Naive thymus-derived CD4-positive, alpha-beta T cell (primary cell): ENCODE measurements at regions not wholly inside any gene's neighbourhood (a gene's known extent, or its start where the extent isn't known, plus 50 kb on each side); places are given as distances from the start of the nearest gene placed in this dataset.
A peak's percentile ranks its signal among the peaks of the same experiment; 100 is the strongest.

Source experiments
- ATAC-seq: fragments of 150-1000 bp; cut with Tn5 transposase; 2 replicates; pipeline ENCODE4 v1.10.0; 2021; ENCODE audit warnings: mild to moderate bottlenecking, moderate library complexity
- CTCF ChIA-PET: fragments of 350-600 bp; sonication (Branson Sonifier 250); formaldehyde crosslinking; loops from one replicate; lab custom pipeline; 2021; ENCODE audit warnings: antibody characterized with exemption; lab: Charles Lee
- POLR2A ChIA-PET: fragments of 350-600 bp; sonication (Branson Sonifier 250); formaldehyde crosslinking; loops from one replicate; lab custom pipeline; 2021; ENCODE audit warnings: antibody characterized with exemption, inconsistent platforms; lab: Charles Lee
- DNase-seq, 9 donors: peaks; one replicate each; pipeline versions ENCODE4 v3.0.0 to v3.0.0-alpha.2; 2020 to 2022; ENCODE audit warnings: mixed read lengths in 1 of 9
- H3K27ac ChIP-seq: one replicate; pipeline ENCODE4 v1.7.0; 2013; ENCODE audit warnings: mild to moderate bottlenecking, low read depth, low read length, moderate library complexity
- H3K27me3 ChIP-seq, 2 donors: one replicate each; pipeline ENCODE4 v1.7.0; 2013; ENCODE audit warnings: low read length in 2 of 2, mild to moderate bottlenecking in 2 of 2, moderate library complexity in 2 of 2; ENCODE audit not compliant: control insufficient read depth in 2 of 2, insufficient read depth in 2 of 2
- H3K36me3 ChIP-seq, 3 experiments: 1 replicate in 2 of 3; 2 replicates in 1 of 3; pipeline ENCODE4 v1.7.0; 2013; ENCODE audit warnings: low read length in 3 of 3, mild to moderate bottlenecking in 3 of 3, moderate library complexity in 1 of 3; ENCODE audit not compliant: insufficient read depth in 3 of 3, control insufficient read depth in 2 of 3
- H3K4me1 ChIP-seq, 2 donors: one replicate each; pipeline ENCODE4 v1.7.0; 2013; ENCODE audit warnings: low read length in 2 of 2, mild to moderate bottlenecking in 2 of 2, moderate library complexity in 1 of 2; ENCODE audit not compliant: control insufficient read depth in 2 of 2, insufficient read depth in 2 of 2
- H3K4me3 ChIP-seq: 2 replicates; pipeline ENCODE4 v1.7.0; 2013; ENCODE audit warnings: mild to moderate bottlenecking, low read length
- H3K9me3 ChIP-seq, 3 experiments: 1 replicate in 2 of 3; 2 replicates in 1 of 3; pipeline ENCODE4 v1.7.0; 2013; ENCODE audit warnings: low read length in 3 of 3; ENCODE audit not compliant: control insufficient read depth in 2 of 3
- H3K27ac Mint-ChIP-seq, 9 donors: one replicate each; pipeline ENCODE4 v1.8.0; 2020 to 2022; ENCODE audit warnings: mixed read lengths in 9 of 9, mild to moderate bottlenecking in 8 of 9, moderate library complexity in 5 of 9, inconsistent platforms in 2 of 9
- H3K27me3 Mint-ChIP-seq, 5 donors: one replicate each; pipeline ENCODE4 v1.8.0; 2021 to 2022; ENCODE audit warnings: mixed read lengths in 5 of 5, mild to moderate bottlenecking in 1 of 5
- H3K36me3 Mint-ChIP-seq, 5 donors: one replicate each; pipeline ENCODE4 v1.8.0; 2020 to 2022; ENCODE audit warnings: mixed read lengths in 5 of 5, mild to moderate bottlenecking in 3 of 5, inconsistent platforms in 1 of 5
- H3K4me1 Mint-ChIP-seq, 7 donors: one replicate each; pipeline ENCODE4 v1.8.0; 2020 to 2022; ENCODE audit warnings: mixed read lengths in 7 of 7, mild to moderate bottlenecking in 3 of 7, inconsistent platforms in 1 of 7
- H3K4me3 Mint-ChIP-seq, 10 donors: one replicate each; pipeline ENCODE4 v1.8.0; 2020 to 2022; ENCODE audit warnings: mild to moderate bottlenecking in 10 of 10, mixed read lengths in 10 of 10, moderate library complexity in 6 of 10, inconsistent platforms in 2 of 10
- H3K9me3 Mint-ChIP-seq, 11 donors: one replicate each; pipeline ENCODE4 v1.8.0; 2020 to 2022; ENCODE audit warnings: mixed read lengths in 11 of 11, mild to moderate bottlenecking in 4 of 11, inconsistent platforms in 1 of 11, moderate library complexity in 1 of 11
- intact Hi-C, 2 donors: fragments of 100-400 bp; cut with micrococcal nuclease; formaldehyde crosslinking; loops; one replicate each; pipeline ENCODE4 v1.15.1; 2023

- H3K27me3 Mint-ChIP-seq, result peaks cover 0 to 7% (median 0%) of the 10 kb centered on the region in 5 donors
- no peak for DNase-seq
- POLR2A ChIA-PET, result no interaction called here
Observed at GRCh38 chr5:124457901-124458300, 288.5 kb downstream of the ZNF608 start.

GRCh38 chr5:124457101-124457500, 289.3 kb downstream of the ZNF608 start:
- POLR2A ChIA-PET, result no interaction called here
- Histone ChIP-seq H3K4me1 (no peaks in the 10 kb centered on the region), H3K9me3 (no peaks in the 10 kb centered on the region), H3K27me3 (no peaks in the 10 kb centered on the region), H3K36me3 (no peaks in the 10 kb centered on the region), H3K4me3 (no peak overlapping the region), H3K27ac (no peak overlapping the region)
- Mint-ChIP-seq H3K4me1 (no peaks in the 10 kb centered on the region), H3K36me3 (no peaks in the 10 kb centered on the region), H3K27me3 (peaks cover 0 to 7% (median 0%) of the 10 kb centered on the region in 5 donors), H3K9me3 (peaks cover 0 to 10% (median 0%) of the 10 kb centered on the region in 11 donors), H3K27ac (no peak overlapping the region), H3K4me3 (no peak overlapping the region)
- no peak for DNase-seq
- CTCF ChIA-PET, result no interaction called here
- no peak for ATAC-seq
- intact Hi-C loops, result no loop called here

More at GRCh38 chr5:124457901-124458300, 288.5 kb downstream of the ZNF608 start:
- intact Hi-C loops, result no loop called here
- Mint-ChIP-seq H3K9me3 (peaks cover 0 to 9% (median 0%) of the 10 kb centered on the region in 11 donors), H3K4me1 (no peaks in the 10 kb centered on the region), H3K4me3 (no peak overlapping the region), H3K27ac (no peak overlapping the region), H3K36me3 (no peaks in the 10 kb centered on the region)
- ATAC-seq, result no peak
- H3K4me3 ChIP-seq, result no peak overlapping the region
- no peaks in the 10 kb centered on the region for H3K9me3 ChIP-seq
- H3K36me3 ChIP-seq, result no peaks in the 10 kb centered on the region
- H3K27ac ChIP-seq, result no peak overlapping the region
- no peaks in the 10 kb centered on the region for H3K4me1 ChIP-seq
- CTCF ChIA-PET, result no interaction called here
- no peaks in the 10 kb centered on the region for H3K27me3 ChIP-seq

GRCh38 chr5:124456249-124456648, 290.2 kb downstream of the ZNF608 start:
- H3K27ac Mint-ChIP-seq, result no peak overlapping the region
- peaks cover 0 to 13% (median under 1%) of the 10 kb centered on the region in 11 donors for H3K9me3 Mint-ChIP-seq
- no peak overlapping the region for H3K4me3 Mint-ChIP-seq
- ATAC-seq (no peak), DNase-seq (no peak)
- Histone ChIP-seq H3K27me3 (no peaks in the 10 kb centered on the region), H3K9me3 (no peaks in the 10 kb centered on the region), H3K36me3 (no peaks in the 10 kb centered on the region), H3K27ac (no peak overlapping the region), H3K4me1 (no peaks in the 10 kb centered on the region), H3K4me3 (no peak overlapping the region)
- no peaks in the 10 kb centered on the region for H3K4me1 Mint-ChIP-seq
- ChIA-PET POLR2A (no interaction called here), CTCF (no interaction called here)
- intact Hi-C loops, result no loop called here
- peaks cover 0 to 7% (median 0%) of the 10 kb centered on the region in 5 donors for H3K27me3 Mint-ChIP-seq
- no peaks in the 10 kb centered on the region for H3K36me3 Mint-ChIP-seq

- DNase-seq, result no peak
- H3K27ac ChIP-seq, result no peak overlapping the region
- intact Hi-C loops, result no loop called here
- Mint-ChIP-seq H3K9me3 (peaks cover 0 to 7% (median 0%) of the 10 kb centered on the region in 11 donors), H3K27ac (no peak overlapping the region), H3K4me3 (no peak overlapping the region), H3K4me1 (no peaks in the 10 kb centered on the region), H3K27me3 (peaks cover 0 to 11% (median 0%) of the 10 kb centered on the region in 5 donors), H3K36me3 (no peaks in the 10 kb centered on the region)
- H3K9me3 ChIP-seq, result no peaks in the 10 kb centered on the region
- no peak for ATAC-seq
- no peaks in the 10 kb centered on the region for H3K27me3 ChIP-seq
- H3K4me1 ChIP-seq, result no peaks in the 10 kb centered on the region
- ChIA-PET CTCF (no interaction called here), POLR2A (no interaction called here)
- H3K36me3 ChIP-seq, result no peaks in the 10 kb centered on the region
- H3K4me3 ChIP-seq, result no peak overlapping the region
Observed at GRCh38 chr5:124454081-124454480, 292.4 kb downstream of the ZNF608 start.

- DNase-seq (no peak), ATAC-seq (peak; percentile 61)
- H3K36me3 ChIP-seq, result no peaks in the 10 kb centered on the region
- no peaks in the 10 kb centered on the region for H3K4me1 Mint-ChIP-seq
- H3K27ac Mint-ChIP-seq, result no peak overlapping the region
- H3K9me3 ChIP-seq, result no peaks in the 10 kb centered on the region
- H3K4me3 ChIP-seq, result no peak overlapping the region
- intact Hi-C loops, result no loop called here
- H3K27me3 ChIP-seq, result no peaks in the 10 kb centered on the region
- H3K27ac ChIP-seq, result no peak overlapping the region
- peaks cover 0 to 11% (median 0%) of the 10 kb centered on the region in 5 donors for H3K27me3 Mint-ChIP-seq
- H3K4me1 ChIP-seq, result no peaks in the 10 kb centered on the region
- peaks cover 0 to 9% (median 0%) of the 10 kb centered on the region in 11 donors for H3K9me3 Mint-ChIP-seq
- no peak overlapping the region for H3K4me3 Mint-ChIP-seq
- ChIA-PET POLR2A (no interaction called here), CTCF (no interaction called here)
- H3K36me3 Mint-ChIP-seq, result no peaks in the 10 kb centered on the region
Observed at GRCh38 chr5:124453221-124454051, 293.0 kb downstream of the ZNF608 start.

- intact Hi-C loops, result no loop called here
- Histone ChIP-seq H3K27ac (no peak overlapping the region), H3K9me3 (no peaks in the 10 kb centered on the region), H3K36me3 (no peaks in the 10 kb centered on the region), H3K4me1 (no peaks in the 10 kb centered on the region), H3K4me3 (no peak overlapping the region), H3K27me3 (no peaks in the 10 kb centered on the region)
- Mint-ChIP-seq H3K27me3 (peaks cover 0 to 11% (median 0%) of the 10 kb centered on the region in 5 donors), H3K9me3 (peaks cover 0 to 13% (median 0%) of the 10 kb centered on the region in 11 donors), H3K4me1 (no peaks in the 10 kb centered on the region), H3K27ac (no peak overlapping the region), H3K36me3 (no peaks in the 10 kb centered on the region), H3K4me3 (no peak overlapping the region)
- CTCF ChIA-PET, result no interaction called here
- ATAC-seq (no peak), DNase-seq (no peak)
- POLR2A ChIA-PET, result no interaction called here
Observed at GRCh38 chr5:124452412-124452811, 294.0 kb downstream of the ZNF608 start.
